Activated naive CD8-positive, alpha-beta T cell treated with anti-CD3 and anti-CD28 coated beads, Interleukin-2, amount 50 U/mL, for 16 hours (primary cell): ENCODE measurements at regions not wholly inside any gene's neighbourhood (a gene's known extent, or its start where the extent isn't known, plus 50 kb on each side); places are given as distances from the start of the nearest gene placed in this dataset.

Experiments used
- DNase-seq: peaks from one replicate; pipeline ENCODE4 v3.0.0-alpha.2; 2020; ENCODE audit warnings: low read depth, low spot score

GRCh38 chr3:72567474-72567873, 280.8 kb downstream of the SHQ1 start:
- DNase-seq = no peak

- no peak for DNase-seq
Measured at GRCh38 chr3:72565593-72565992, 282.7 kb downstream of the SHQ1 start.

GRCh38 chr3:72563690-72564370, 284.4 kb downstream of the SHQ1 start:
- no peak for DNase-seq

- DNase-seq = no peak
Measured at GRCh38 chr3:72560846-72561675, 287.2 kb downstream of the SHQ1 start.

GRCh38 chr3:72559385-72559784, 288.9 kb downstream of the SHQ1 start:
- no peak for DNase-seq

GRCh38 chr3:72558001-72558400, 290.2 kb downstream of the SHQ1 start:
- no peak for DNase-seq

- DNase-seq = no peak
Measured at GRCh38 chr3:72555714-72556113, 292.5 kb downstream of the SHQ1 start.

- no peak for DNase-seq
Measured at GRCh38 chr3:72554689-72555088, 293.6 kb downstream of the SHQ1 start.

- no peak for DNase-seq
Measured at GRCh38 chr3:72553298-72553697, 294.9 kb downstream of the SHQ1 start.

- DNase-seq = no peak
Measured at GRCh38 chr3:72550582-72551262, 297.5 kb downstream of the SHQ1 start.

GRCh38 chr3:72549761-72550581, 298.3 kb downstream of the SHQ1 start:
- no peak for DNase-seq

GRCh38 chr3:72548981-72549380, 299.3 kb downstream of the SHQ1 start:
- DNase-seq = no peak

GRCh38 chr3:72548461-72548860, 299.8 kb downstream of the SHQ1 start:
- DNase-seq = no peak

GRCh38 chr3:72547183-72547582, 301.1 kb downstream of the SHQ1 start:
- no peak for DNase-seq

- DNase-seq = no peak
Measured at GRCh38 chr3:72544239-72544638, 304.0 kb downstream of the SHQ1 start.

GRCh38 chr3:72543246-72543645, 305.0 kb downstream of the SHQ1 start:
- DNase-seq = no peak

GRCh38 chr3:72542781-72543180, 305.5 kb downstream of the SHQ1 start:
- no peak for DNase-seq

- DNase-seq = no peak
Measured at GRCh38 chr3:72539856-72540255, 308.4 kb downstream of the SHQ1 start.

GRCh38 chr3:72538070-72538745, 310.0 kb downstream of the SHQ1 start:
- no peak for DNase-seq

GRCh38 chr3:72537448-72537847, 310.8 kb downstream of the SHQ1 start:
- no peak for DNase-seq

- DNase-seq = no peak
Measured at GRCh38 chr3:72536878-72537267, 311.4 kb downstream of the SHQ1 start.
